ENCODE measurements at regions not wholly inside any gene's neighbourhood (a gene's known extent, or its start where the extent isn't known, plus 50 kb on each side); places are given as distances from the start of the nearest gene placed in this dataset.

GRCh38 chr5:135632798-135633197 lies 54.0 kb upstream of the CXCL14 start:
- ChIA-PET CTCF (no interaction called here), POLR2A (no interaction called here)
- Histone ChIP-seq H3K4me3 (ENCODE audit: low read depth, low read length) (no peak overlapping the region), H3K36me3 (ENCODE audit: control insufficient read depth, insufficient read depth, low read length) (no peaks in the 10 kb centered on the region), H3K27me3 (ENCODE audit: control insufficient read depth, insufficient read depth, low read length) (peaks cover 4% of the 10 kb centered on the region)
- TF ChIP-seq, protein P1, sequence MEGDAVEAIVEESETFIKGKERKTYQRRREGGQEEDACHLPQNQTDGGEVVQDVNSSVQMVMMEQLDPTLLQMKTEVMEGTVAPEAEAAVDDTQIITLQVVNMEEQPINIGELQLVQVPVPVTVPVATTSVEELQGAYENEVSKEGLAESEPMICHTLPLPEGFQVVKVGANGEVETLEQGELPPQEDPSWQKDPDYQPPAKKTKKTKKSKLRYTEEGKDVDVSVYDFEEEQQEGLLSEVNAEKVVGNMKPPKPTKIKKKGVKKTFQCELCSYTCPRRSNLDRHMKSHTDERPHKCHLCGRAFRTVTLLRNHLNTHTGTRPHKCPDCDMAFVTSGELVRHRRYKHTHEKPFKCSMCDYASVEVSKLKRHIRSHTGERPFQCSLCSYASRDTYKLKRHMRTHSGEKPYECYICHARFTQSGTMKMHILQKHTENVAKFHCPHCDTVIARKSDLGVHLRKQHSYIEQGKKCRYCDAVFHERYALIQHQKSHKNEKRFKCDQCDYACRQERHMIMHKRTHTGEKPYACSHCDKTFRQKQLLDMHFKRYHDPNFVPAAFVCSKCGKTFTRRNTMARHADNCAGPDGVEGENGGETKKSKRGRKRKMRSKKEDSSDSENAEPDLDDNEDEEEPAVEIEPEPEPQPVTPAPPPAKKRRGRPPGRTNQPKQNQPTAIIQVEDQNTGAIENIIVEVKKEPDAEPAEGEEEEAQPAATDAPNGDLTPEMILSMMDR (IDR thresholded peaks at IDR 0.05; ENCODE audit: insufficient read depth, low read depth, low read length) = no peak
- no peak for DNase-seq (ENCODE audit: low read depth)

GRCh38 chr5:135631391-135631790 lies 52.6 kb upstream of the CXCL14 start:
- POLR2A ChIA-PET = no interaction called here
- H3K36me3 ChIP-seq (ENCODE audit: control insufficient read depth, insufficient read depth, low read length) = no peaks in the 10 kb centered on the region
- CTCF ChIA-PET = no interaction called here
- DNase-seq (ENCODE audit: low read depth) = no peak
- TF ChIP-seq, protein P1 (IDR thresholded peaks at IDR 0.05; ENCODE audit: insufficient read depth, low read depth, low read length) = no peak
- H3K27me3 ChIP-seq (ENCODE audit: control insufficient read depth, insufficient read depth, low read length) = peaks cover 4% of the 10 kb centered on the region
- H3K4me3 ChIP-seq (ENCODE audit: low read depth, low read length) = no peak overlapping the region

- POLR2A ChIA-PET = no interaction called here
These were observed 50.9 kb upstream of the CXCL14 start for GRCh38 chr5:135629666-135630065.

DNA sequence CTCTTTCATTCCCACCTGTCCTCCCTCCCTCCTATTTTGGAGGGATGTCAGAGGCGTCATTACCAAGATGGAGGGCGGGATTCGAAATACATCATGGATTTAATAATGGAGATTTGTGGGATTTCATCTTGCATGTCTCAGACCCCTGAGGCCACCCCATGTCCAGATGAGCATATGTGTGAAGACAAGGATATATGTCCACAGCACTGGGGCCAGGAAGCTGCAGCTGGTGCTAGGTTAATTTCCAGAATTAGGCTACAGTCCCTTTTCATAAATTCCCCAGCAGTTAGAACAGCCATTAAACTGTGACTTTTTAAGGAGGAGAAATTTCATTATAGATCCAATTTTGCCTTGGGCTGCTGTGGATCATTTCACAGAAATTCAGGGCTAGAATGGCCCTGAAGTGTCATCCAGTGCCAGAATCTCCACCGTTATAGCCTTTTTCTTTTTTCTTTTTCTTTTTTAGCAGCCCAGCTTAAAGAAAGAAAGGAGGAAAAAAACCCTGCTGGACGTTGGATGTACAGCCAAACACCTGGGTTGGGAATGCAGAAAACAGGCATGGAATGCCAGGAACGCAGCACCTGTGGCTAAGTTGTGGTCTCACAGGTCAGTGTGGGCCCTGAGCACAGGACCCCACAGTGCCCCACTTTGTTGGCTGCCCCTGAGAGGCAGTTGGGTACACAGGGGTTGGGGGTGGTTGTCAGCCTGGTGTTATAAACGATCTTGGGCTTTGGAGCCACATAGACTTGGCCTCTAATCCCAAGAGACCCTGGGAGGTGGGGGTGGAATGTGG lies 50.2 kb upstream of the CXCL14 start:
- DNase-seq (ENCODE audit: low read depth) = no peak
- ChIA-PET CTCF (interaction anchor here (0.7 kb wide), 1 partner anchor 201 kb away, joined by 3 read pairs; no protein-coding TSS in a partner anchor), POLR2A (no interaction called here)
- Histone ChIP-seq H3K27me3 (ENCODE audit: control insufficient read depth, insufficient read depth, low read length) (peaks cover 1% of the 10 kb centered on the region; the same call in 1 of the 2 replicates), H3K36me3 (ENCODE audit: control insufficient read depth, insufficient read depth, low read length) (no peaks in the 10 kb centered on the region), H3K4me3 (ENCODE audit: low read depth, low read length) (no peak overlapping the region)
- TF ChIP-seq, protein P1 (IDR thresholded peaks at IDR 0.05; ENCODE audit: insufficient read depth, low read depth, low read length) = no peak

More at GRCh38 chr5:135629666-135630065, 50.9 kb upstream of the CXCL14 start:
- CTCF ChIA-PET = no interaction called here
- DNase-seq (ENCODE audit: low read depth) = no peak
- TF ChIP-seq, protein P1 (IDR thresholded peaks at IDR 0.05; ENCODE audit: insufficient read depth, low read depth, low read length) = no peak
- H3K27me3 ChIP-seq (ENCODE audit: control insufficient read depth, insufficient read depth, low read length) = peaks cover 2% of the 10 kb centered on the region; the same call in 1 of the 2 replicates
- H3K36me3 ChIP-seq (ENCODE audit: control insufficient read depth, insufficient read depth, low read length) = no peaks in the 10 kb centered on the region
- H3K4me3 ChIP-seq (ENCODE audit: low read depth, low read length) = no peak overlapping the region
